SK-N-SH treated with all-trans-retinoic acid at 6 μM for 48 hours (cell line): ENCODE measurements at regions not wholly inside any gene's neighbourhood (a gene's known extent, or its start where the extent isn't known, plus 50 kb on each side); places are given as distances from the start of the nearest gene placed in this dataset.

Experiments
- ARNTL ChIP-seq: fragments of 450-650 bp; formaldehyde crosslinking; IDR thresholded peaks from 2 replicates; pipeline ENCODE4 v1.5.0; 2020; ENCODE audit warnings: low read depth, mild to moderate bottlenecking, moderate library complexity, borderline replicate concordance
- GLIS3 ChIP-seq: fragments of 250-450 bp; sonication (Bioruptor Pico); IDR thresholded peaks from 2 replicates; pipeline ENCODE4 v1.5.0; 2020; ENCODE audit warnings: mild to moderate bottlenecking, moderate library complexity
- RARB ChIP-seq: fragments of 250-450 bp; sonication (Bioruptor Pico); IDR thresholded peaks from 2 replicates; pipeline ENCODE4 v1.8.0; 2021; ENCODE audit warnings: mild to moderate bottlenecking, moderate library complexity
- SNAI2 ChIP-seq: fragments of 250-450 bp; sonication (Bioruptor Pico); IDR thresholded peaks from 2 replicates; pipeline ENCODE4 v1.5.0; 2020; ENCODE audit warnings: mild to moderate bottlenecking, moderate library complexity
- TCF4 ChIP-seq: fragments of 250-450 bp; sonication (Bioruptor Pico); IDR thresholded peaks from 2 replicates; pipeline ENCODE4 v1.8.0; 2021; ENCODE audit warnings: mild to moderate bottlenecking, moderate library complexity, borderline replicate concordance
- ZFP3 ChIP-seq: fragments of 250-450 bp; sonication (Bioruptor Pico); IDR thresholded peaks from 2 replicates; pipeline ENCODE4 v1.5.0; 2020; ENCODE audit warnings: mild to moderate bottlenecking, moderate library complexity
- ZFP30 ChIP-seq: fragments of 450-650 bp; formaldehyde crosslinking; IDR thresholded peaks from 2 replicates; pipeline ENCODE4 v1.5.0; 2022; ENCODE audit warnings: mild to moderate bottlenecking, moderate library complexity
- TF ChIP-seq, protein P1 (sequence below): fragments of 250-450 bp; sonication (Bioruptor Pico); IDR thresholded peaks from 2 replicates; pipeline ENCODE4 v1.8.0; 2020; ENCODE audit warnings: mild to moderate bottlenecking, moderate library complexity, borderline replicate concordance
- TF ChIP-seq, protein P2 (sequence below): fragments of 250-450 bp; sonication (Bioruptor Pico); IDR thresholded peaks from 2 replicates; pipeline ENCODE4 v1.5.1; 2020; ENCODE audit warnings: low read depth, mild to moderate bottlenecking, moderate library complexity

DNA sequence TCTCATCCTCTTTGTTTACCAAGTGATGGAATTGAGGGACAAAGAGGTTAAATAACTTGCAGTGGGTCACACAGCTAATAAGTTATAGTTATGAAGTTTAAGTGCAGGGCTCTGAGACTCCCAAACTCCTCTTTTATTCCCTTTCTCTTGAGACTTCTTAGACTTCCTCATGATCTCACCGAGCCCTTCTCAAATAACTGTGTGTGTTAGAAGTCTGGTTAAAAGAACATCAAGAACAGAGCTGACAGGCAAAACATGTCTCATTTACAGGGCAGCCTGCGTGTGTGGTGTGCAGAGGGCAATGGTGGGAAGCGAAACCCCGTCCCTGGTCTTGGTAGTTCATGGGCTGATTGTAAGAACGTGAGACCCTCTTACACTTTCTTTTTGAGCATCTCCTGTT, 368.0 kb downstream of the SLC4A3 start:
- TF ChIP-seq SNAI2 = no peak
- TF ChIP-seq, protein P1, sequence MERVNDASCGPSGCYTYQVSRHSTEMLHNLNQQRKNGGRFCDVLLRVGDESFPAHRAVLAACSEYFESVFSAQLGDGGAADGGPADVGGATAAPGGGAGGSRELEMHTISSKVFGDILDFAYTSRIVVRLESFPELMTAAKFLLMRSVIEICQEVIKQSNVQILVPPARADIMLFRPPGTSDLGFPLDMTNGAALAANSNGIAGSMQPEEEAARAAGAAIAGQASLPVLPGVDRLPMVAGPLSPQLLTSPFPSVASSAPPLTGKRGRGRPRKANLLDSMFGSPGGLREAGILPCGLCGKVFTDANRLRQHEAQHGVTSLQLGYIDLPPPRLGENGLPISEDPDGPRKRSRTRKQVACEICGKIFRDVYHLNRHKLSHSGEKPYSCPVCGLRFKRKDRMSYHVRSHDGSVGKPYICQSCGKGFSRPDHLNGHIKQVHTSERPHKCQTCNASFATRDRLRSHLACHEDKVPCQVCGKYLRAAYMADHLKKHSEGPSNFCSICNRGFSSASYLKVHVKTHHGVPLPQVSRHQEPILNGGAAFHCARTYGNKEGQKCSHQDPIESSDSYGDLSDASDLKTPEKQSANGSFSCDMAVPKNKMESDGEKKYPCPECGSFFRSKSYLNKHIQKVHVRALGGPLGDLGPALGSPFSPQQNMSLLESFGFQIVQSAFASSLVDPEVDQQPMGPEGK (CRISPR knock-in tag) = no peak
- no peak for TF ChIP-seq GLIS3 (CRISPR knock-in tag)
- no peak for TF ChIP-seq ZFP30 (CRISPR knock-in tag)
- no peak for TF ChIP-seq ARNTL (CRISPR knock-in tag)
- TF ChIP-seq, protein P2, sequence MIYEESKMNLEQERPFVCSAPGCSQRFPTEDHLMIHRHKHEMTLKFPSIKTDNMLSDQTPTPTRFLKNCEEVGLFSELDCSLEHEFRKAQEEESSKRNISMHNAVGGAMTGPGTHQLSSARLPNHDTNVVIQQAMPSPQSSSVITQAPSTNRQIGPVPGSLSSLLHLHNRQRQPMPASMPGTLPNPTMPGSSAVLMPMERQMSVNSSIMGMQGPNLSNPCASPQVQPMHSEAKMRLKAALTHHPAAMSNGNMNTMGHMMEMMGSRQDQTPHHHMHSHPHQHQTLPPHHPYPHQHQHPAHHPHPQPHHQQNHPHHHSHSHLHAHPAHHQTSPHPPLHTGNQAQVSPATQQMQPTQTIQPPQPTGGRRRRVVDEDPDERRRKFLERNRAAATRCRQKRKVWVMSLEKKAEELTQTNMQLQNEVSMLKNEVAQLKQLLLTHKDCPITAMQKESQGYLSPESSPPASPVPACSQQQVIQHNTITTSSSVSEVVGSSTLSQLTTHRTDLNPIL (CRISPR knock-in tag) = no peak
- no peak for TF ChIP-seq ZFP3 (CRISPR knock-in tag)
- TF ChIP-seq RARB = no peak
- TF ChIP-seq TCF4 = no peak
